Caco-2 (cell line): ENCODE measurements at regions not wholly inside any gene's neighbourhood (a gene's known extent, or its start where the extent isn't known, plus 50 kb on each side); places are given as distances from the start of the nearest gene placed in this dataset.

Source experiments
- BruUV-seq: library from RNA; stranded (reverse); fragments of 400-500 nt; replicated peaks from 2 replicates; lab custom pipeline; 2021; lab: Mats Ljungman, UMichigan
- CTCF ChIA-PET: fragments of 300-600 bp; sonication (Branson Sonifier 250); formaldehyde crosslinking; loops from one replicate; lab custom pipeline; 2022; ENCODE audit warnings: antibody characterized with exemption; lab: Charles Lee
- POLR2A ChIA-PET: fragments of 300-600 bp; sonication (Branson Sonifier 250); formaldehyde crosslinking; loops from one replicate; lab custom pipeline; 2022; ENCODE audit warnings: antibody characterized with exemption; lab: Charles Lee
- DNase-seq, 2 experiments: peaks; one replicate each; pipeline versions ENCODE4 v3.0.0 to v3.0.0-alpha.2; 2020 to 2022
- H3K27me3 ChIP-seq: replicated peaks from 2 replicates; pipeline ENCODE4 v1.6.0; 2011; ENCODE audit warnings: low read length; ENCODE audit not compliant: control insufficient read depth, insufficient read depth
- H3K36me3 ChIP-seq: 2 replicates; pipeline ENCODE4 v1.5.1; 2011; ENCODE audit warnings: low read length; ENCODE audit not compliant: control insufficient read depth, insufficient read depth
- H3K4me1 ChIP-seq: fragments of 250-450 bp; sonication (Bioruptor Pico); 2 replicates; pipeline ENCODE4 v1.5.1; 2020; ENCODE audit warnings: mild to moderate bottlenecking
- H3K4me3 ChIP-seq: 2 replicates; pipeline ENCODE4 v1.5.1; 2011; ENCODE audit warnings: low read depth, mild to moderate bottlenecking, control low read depth, low read length
- H3K9me3 ChIP-seq: fragments of 250-450 bp; sonication (Bioruptor Pico); 2 replicates; pipeline ENCODE4 v1.5.1; 2020; ENCODE audit warnings: mild to moderate bottlenecking, moderate library complexity
- H3K27ac Mint-ChIP-seq: one replicate; pipeline ENCODE4 v1.8.0; 2022; ENCODE audit warnings: mixed read lengths; ENCODE audit not compliant: unreplicated experiment
- H3K27me3 Mint-ChIP-seq: one replicate; pipeline ENCODE4 v1.8.0; 2022; ENCODE audit warnings: mixed read lengths; ENCODE audit not compliant: insufficient read depth, unreplicated experiment
- H3K36me3 Mint-ChIP-seq: one replicate; pipeline ENCODE4 v1.8.0; 2022; ENCODE audit warnings: mild to moderate bottlenecking, mixed read lengths; ENCODE audit not compliant: insufficient read depth, unreplicated experiment
- H3K4me1 Mint-ChIP-seq: one replicate; pipeline ENCODE4 v1.8.0; 2022; ENCODE audit warnings: low read depth, mixed read lengths; ENCODE audit not compliant: unreplicated experiment
- H3K4me3 Mint-ChIP-seq: one replicate; pipeline ENCODE4 v1.8.0; 2022; ENCODE audit warnings: mild to moderate bottlenecking, moderate library complexity, mixed read lengths; ENCODE audit not compliant: unreplicated experiment
- H3K9me3 Mint-ChIP-seq: one replicate; pipeline ENCODE4 v1.8.0; 2022; ENCODE audit warnings: mixed read lengths; ENCODE audit not compliant: unreplicated experiment
- intact Hi-C: fragments of 100-400 bp; cut with micrococcal nuclease; formaldehyde crosslinking; loops from one replicate; pipeline ENCODE4 v1.10.0; 2022; ENCODE audit not compliant: unreplicated experiment
- TF ChIP-seq, protein P1 (sequence below), 2 experiments: fragments of 200-600 bp in 1 of 2; IDR thresholded peaks; 1 replicate in 1 of 2; 2 replicates in 1 of 2; pipeline versions ENCODE4 v1.5.1 to v1.8.0; 2011 to 2022; ENCODE audit warnings: antibody characterized with exemption in 1 of 2, control low read depth in 1 of 2, inconsistent platforms in 1 of 2, low read depth in 1 of 2, low read length in 1 of 2, mild to moderate bottlenecking in 1 of 2, moderate library complexity in 1 of 2; ENCODE audit not compliant: insufficient read depth in 1 of 2, severe bottlenecking in 1 of 2, unreplicated experiment in 1 of 2

DNA sequence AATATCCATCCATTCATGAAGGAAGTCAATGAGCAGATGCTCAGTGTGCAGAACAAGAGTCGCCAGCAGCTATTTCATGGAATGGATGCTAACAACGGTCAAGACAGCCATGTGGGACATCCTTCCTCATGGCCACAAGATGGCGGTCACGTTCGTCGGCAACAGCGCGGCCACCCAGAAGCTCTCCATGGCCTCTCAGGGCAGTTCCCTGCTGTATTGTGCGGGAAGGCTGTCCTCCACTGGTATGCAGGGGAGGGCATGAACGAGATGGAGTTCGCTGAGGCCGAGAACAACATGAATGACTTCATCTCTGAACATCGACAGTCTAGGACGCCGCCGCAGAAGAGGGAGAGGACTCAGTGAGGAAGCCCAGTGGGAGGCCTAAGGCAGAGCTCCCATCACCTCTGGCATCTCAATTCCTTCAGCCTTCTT, 208.3 kb downstream of the TJP1 start:
- no peaks in the 10 kb centered on the region for H3K27me3 ChIP-seq
- H3K36me3 ChIP-seq, result no peaks in the 10 kb centered on the region
- peaks cover 21% of the 10 kb centered on the region for H3K4me1 ChIP-seq
- intact Hi-C loops, result no loop called here
- Mint-ChIP-seq H3K27me3 (peaks cover 9% of the 10 kb centered on the region), H3K9me3 (no peaks in the 10 kb centered on the region), H3K4me3 (no peak overlapping the region), H3K4me1 (peaks cover 7% of the 10 kb centered on the region), H3K36me3 (no peaks in the 10 kb centered on the region), H3K27ac (no peak overlapping the region)
- BruUV-seq, result no TSS peak
- DNase-seq, result peak; percentile 49 to 53
- no peak overlapping the region for H3K4me3 ChIP-seq
- ChIA-PET CTCF (interaction anchor here (0.6 to 1.3 kb wide), 8 partner anchors 9 to 461 kb away, joined by 3 to 7 read pairs (median 3); no protein-coding TSS in a partner anchor), POLR2A (interaction anchor here (0.6 kb wide), 1 partner anchor 48 kb away, joined by 7 read pairs; no protein-coding TSS in a partner anchor)
- H3K9me3 ChIP-seq, result no peaks in the 10 kb centered on the region
- TF ChIP-seq, protein P1, sequence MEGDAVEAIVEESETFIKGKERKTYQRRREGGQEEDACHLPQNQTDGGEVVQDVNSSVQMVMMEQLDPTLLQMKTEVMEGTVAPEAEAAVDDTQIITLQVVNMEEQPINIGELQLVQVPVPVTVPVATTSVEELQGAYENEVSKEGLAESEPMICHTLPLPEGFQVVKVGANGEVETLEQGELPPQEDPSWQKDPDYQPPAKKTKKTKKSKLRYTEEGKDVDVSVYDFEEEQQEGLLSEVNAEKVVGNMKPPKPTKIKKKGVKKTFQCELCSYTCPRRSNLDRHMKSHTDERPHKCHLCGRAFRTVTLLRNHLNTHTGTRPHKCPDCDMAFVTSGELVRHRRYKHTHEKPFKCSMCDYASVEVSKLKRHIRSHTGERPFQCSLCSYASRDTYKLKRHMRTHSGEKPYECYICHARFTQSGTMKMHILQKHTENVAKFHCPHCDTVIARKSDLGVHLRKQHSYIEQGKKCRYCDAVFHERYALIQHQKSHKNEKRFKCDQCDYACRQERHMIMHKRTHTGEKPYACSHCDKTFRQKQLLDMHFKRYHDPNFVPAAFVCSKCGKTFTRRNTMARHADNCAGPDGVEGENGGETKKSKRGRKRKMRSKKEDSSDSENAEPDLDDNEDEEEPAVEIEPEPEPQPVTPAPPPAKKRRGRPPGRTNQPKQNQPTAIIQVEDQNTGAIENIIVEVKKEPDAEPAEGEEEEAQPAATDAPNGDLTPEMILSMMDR (IDR thresholded peaks at IDR 0.05; ENCODE audit: insufficient read depth in 1 of 2, low read depth in 1 of 2, low read length in 1 of 2, severe bottlenecking in 1 of 2, unreplicated experiment in 1 of 2), result peak; percentile 41 to 61

GRCh38 chr15:29612701-29613100, 209.6 kb downstream of the TJP1 start:
- intact Hi-C loops, result no loop called here
- Mint-ChIP-seq H3K27ac (no peak overlapping the region), H3K4me1 (peaks cover 7% of the 10 kb centered on the region), H3K36me3 (no peaks in the 10 kb centered on the region), H3K4me3 (no peak overlapping the region), H3K27me3 (peaks cover 9% of the 10 kb centered on the region), H3K9me3 (no peaks in the 10 kb centered on the region)
- ChIA-PET CTCF (no interaction called here), POLR2A (no interaction called here)
- Histone ChIP-seq H3K27me3 (no peaks in the 10 kb centered on the region), H3K36me3 (no peaks in the 10 kb centered on the region), H3K4me3 (no peak overlapping the region), H3K4me1 (peaks cover 21% of the 10 kb centered on the region), H3K9me3 (no peaks in the 10 kb centered on the region)
- peak in 1 of 2 experiments; percentile 9 for DNase-seq
- no TSS peak for BruUV-seq
- TF ChIP-seq, protein P1 (IDR thresholded peaks at IDR 0.05; ENCODE audit: insufficient read depth in 1 of 2, low read depth in 1 of 2, low read length in 1 of 2, severe bottlenecking in 1 of 2, unreplicated experiment in 1 of 2), result no peak

GRCh38 chr15:29612096-29612495, 210.2 kb downstream of the TJP1 start:
- intact Hi-C loops, result no loop called here
- TF ChIP-seq, protein P1 (IDR thresholded peaks at IDR 0.05; ENCODE audit: insufficient read depth in 1 of 2, low read depth in 1 of 2, low read length in 1 of 2, severe bottlenecking in 1 of 2, unreplicated experiment in 1 of 2), result no peak
- Mint-ChIP-seq H3K9me3 (no peaks in the 10 kb centered on the region), H3K4me1 (peaks cover 7% of the 10 kb centered on the region), H3K4me3 (no peak overlapping the region), H3K27me3 (peaks cover 15% of the 10 kb centered on the region), H3K27ac (no peak overlapping the region), H3K36me3 (no peaks in the 10 kb centered on the region)
- Histone ChIP-seq H3K4me3 (no peak overlapping the region), H3K36me3 (no peaks in the 10 kb centered on the region), H3K27me3 (no peaks in the 10 kb centered on the region), H3K4me1 (peaks cover 21% of the 10 kb centered on the region), H3K9me3 (no peaks in the 10 kb centered on the region)
- DNase-seq, result no peak
- POLR2A ChIA-PET, result no interaction called here
- no TSS peak for BruUV-seq
- CTCF ChIA-PET, result interaction anchor here (0.7 kb wide), 1 partner anchor 332 kb away, joined by 4 read pairs; no protein-coding TSS in a partner anchor
